Karpas-422 (cell line): ENCODE measurements at regions not wholly inside any gene's neighbourhood (a gene's known extent, or its start where the extent isn't known, plus 50 kb on each side); places are given as distances from the start of the nearest gene placed in this dataset.
"Not testable (repeated sequence)": the region's sequence is repeated elsewhere in the genome, so short reads cannot be mapped to it uniquely, and the experiment has no call there.

Experiments
- DNase-seq: peaks from one replicate; pipeline ENCODE4 v3.0.0-alpha.2; 2015
- H2AFZ ChIP-seq: fragments of 200-600 bp; sonication (generic); 2 replicates; pipeline ENCODE4 v1.6.1; 2014; ENCODE audit warnings: antibody characterized with exemption, low read length, mixed read lengths
- H3K27ac ChIP-seq: fragments of 200-600 bp; sonication (generic); 2 replicates; pipeline ENCODE4 v1.5.1; 2014; ENCODE audit warnings: mild to moderate bottlenecking, low read length, moderate library complexity
- H3K27me3 ChIP-seq: fragments of 200-600 bp; sonication (generic); 2 replicates; pipeline ENCODE4 v1.6.1; 2014; ENCODE audit warnings: low read length, mixed read lengths
- H3K36me3 ChIP-seq: fragments of 200-600 bp; sonication (generic); 2 replicates; pipeline ENCODE4 v1.6.1; 2014; ENCODE audit warnings: low read length, mixed read lengths; ENCODE audit not compliant: insufficient read depth
- H3K4me1 ChIP-seq: fragments of 200-600 bp; sonication (generic); 2 replicates; pipeline ENCODE4 v1.6.1; 2014; ENCODE audit warnings: mild to moderate bottlenecking, low read length, mixed read lengths
- H3K4me2 ChIP-seq: fragments of 200-600 bp; sonication (generic); 2 replicates; pipeline ENCODE4 v1.6.1; 2014; ENCODE audit warnings: low read length, low read depth, mild to moderate bottlenecking; ENCODE audit not compliant: poor library complexity, severe bottlenecking
- H3K4me3 ChIP-seq: fragments of 200-600 bp; sonication (generic); 2 replicates; pipeline ENCODE4 v1.5.1; 2014; ENCODE audit warnings: mild to moderate bottlenecking, antibody characterized with exemption, low read length, mixed read lengths
- H3K79me2 ChIP-seq: fragments of 200-600 bp; sonication (generic); 2 replicates; pipeline ENCODE4 v1.6.1; 2014; ENCODE audit warnings: mild to moderate bottlenecking, low read length, mixed read lengths
- H3K9ac ChIP-seq: fragments of 200-600 bp; sonication (generic); 2 replicates; pipeline ENCODE4 v1.6.0; 2014; ENCODE audit warnings: low read length
- H3K9me2 ChIP-seq: fragments of 200-600 bp; sonication (generic), shearing (Covaris generic); replicated peaks from 2 replicates; pipeline ENCODE4 v1.6.0; 2014; ENCODE audit warnings: mild to moderate bottlenecking, low read length, moderate library complexity; ENCODE audit not compliant: insufficient read depth
- H3K9me3 ChIP-seq: fragments of 300-700, 200-600 bp; sonication (generic); 2 replicates; pipeline ENCODE4 v1.6.1; 2014; ENCODE audit warnings: low read length, mixed read lengths
- H4K20me1 ChIP-seq: fragments of 200-600 bp; sonication (generic); 2 replicates; pipeline ENCODE4 v1.6.1; 2014; ENCODE audit warnings: mild to moderate bottlenecking, antibody characterized with exemption, low read length, low read depth; ENCODE audit not compliant: insufficient read depth

GRCh38 chr7:25055520-25056220 lies 69.4 kb downstream of the CYCS start:
- Histone ChIP-seq H3K79me2 (no peaks in the 10 kb centered on the region), H3K4me3 (no peak overlapping the region), H2AFZ (no peak overlapping the region), H3K9ac (no peak overlapping the region), H3K9me3 (no peaks in the 10 kb centered on the region), H3K4me2 (no peak overlapping the region), H3K27me3 (no peaks in the 10 kb centered on the region), H3K4me1 (no peaks in the 10 kb centered on the region), H4K20me1 (no peaks in the 10 kb centered on the region), H3K9me2 (no peaks in the 10 kb centered on the region), H3K36me3 (no peaks in the 10 kb centered on the region), H3K27ac (no peak overlapping the region)
- no peak for DNase-seq

- H3K27me3 ChIP-seq: no peaks in the 10 kb centered on the region
- no peaks in the 10 kb centered on the region for H3K36me3 ChIP-seq
- H3K9me3 ChIP-seq: no peaks in the 10 kb centered on the region
- DNase-seq: no peak
- H3K4me2 ChIP-seq: no peak overlapping the region
- H3K27ac ChIP-seq: no peak overlapping the region
- no peak overlapping the region for H2AFZ ChIP-seq
- no peaks in the 10 kb centered on the region for H3K9me2 ChIP-seq
- no peaks in the 10 kb centered on the region for H4K20me1 ChIP-seq
- no peaks in the 10 kb centered on the region for H3K79me2 ChIP-seq
- H3K4me3 ChIP-seq: no peak overlapping the region
- no peak overlapping the region for H3K9ac ChIP-seq
- H3K4me1 ChIP-seq: no peaks in the 10 kb centered on the region
Measured at GRCh38 chr7:25054819-25055519, 70.1 kb downstream of the CYCS start.

GRCh38 chr7:25050223-25050622 lies 70.2 kb upstream of the OSBPL3 start:
- Histone ChIP-seq H4K20me1 (no peaks in the 10 kb centered on the region), H3K9ac (no peak overlapping the region), H3K36me3 (no peaks in the 10 kb centered on the region), H3K4me1 (no peaks in the 10 kb centered on the region), H3K9me2 (no peaks in the 10 kb centered on the region), H3K27me3 (no peaks in the 10 kb centered on the region), H3K4me3 (no peak overlapping the region), H2AFZ (no peak overlapping the region), H3K27ac (no peak overlapping the region), H3K9me3 (no peaks in the 10 kb centered on the region), H3K4me2 (no peak overlapping the region), H3K79me2 (no peaks in the 10 kb centered on the region)
- DNase-seq: no peak

- Histone ChIP-seq H4K20me1 (no peaks in the 10 kb centered on the region), H3K9ac (no peak overlapping the region), H2AFZ (no peak overlapping the region), H3K4me3 (no peak overlapping the region), H3K79me2 (no peaks in the 10 kb centered on the region), H3K9me2 (no peaks in the 10 kb centered on the region), H3K4me2 (no peak overlapping the region), H3K27me3 (no peaks in the 10 kb centered on the region), H3K36me3 (no peaks in the 10 kb centered on the region), H3K4me1 (no peaks in the 10 kb centered on the region), H3K9me3 (no peaks in the 10 kb centered on the region), H3K27ac (no peak overlapping the region)
- no peak for DNase-seq
Measured at GRCh38 chr7:25048444-25048834, 68.5 kb upstream of the OSBPL3 start.

GRCh38 chr7:25047571-25048443 lies 67.8 kb upstream of the OSBPL3 start:
- DNase-seq, H2AFZ ChIP-seq, H3K27ac ChIP-seq, H3K9me3 ChIP-seq, H3K36me3 ChIP-seq, H3K4me2 ChIP-seq, H3K4me3 ChIP-seq, H3K79me2 ChIP-seq, H3K9me2 ChIP-seq, H3K4me1 ChIP-seq, H3K27me3 ChIP-seq, H3K9ac ChIP-seq, H4K20me1 ChIP-seq: not testable (repeated sequence)

DNA sequence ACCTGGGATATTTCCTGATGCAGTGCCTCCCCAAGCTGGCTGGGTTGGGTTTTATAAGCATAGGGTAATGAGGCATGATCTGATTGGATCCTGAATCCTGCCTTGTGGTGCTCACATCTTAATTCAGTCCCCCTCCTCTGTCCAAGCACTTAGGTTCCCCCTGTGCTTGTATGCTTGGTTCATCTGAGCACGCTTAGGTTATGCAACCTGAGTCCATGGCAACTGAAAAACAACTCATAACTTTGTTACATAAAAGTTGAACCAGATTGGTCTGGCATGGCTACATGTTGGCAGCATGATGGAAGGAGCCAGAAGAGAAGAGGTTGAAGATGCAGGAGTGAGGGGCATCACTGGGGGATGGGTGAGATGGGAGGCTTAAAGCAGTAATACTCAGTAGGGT lies 57.3 kb upstream of the OSBPL3 start:
- Histone ChIP-seq H3K9me2 (no peaks in the 10 kb centered on the region), H4K20me1 (no peaks in the 10 kb centered on the region), H3K4me3 (no peak overlapping the region), H3K4me2 (no peak overlapping the region), H3K9me3 (peaks cover 3% of the 10 kb centered on the region; the same call in 1 of the 2 replicates), H3K79me2 (no peaks in the 10 kb centered on the region), H3K9ac (no peak overlapping the region), H3K27ac (no peak overlapping the region), H3K36me3 (no peaks in the 10 kb centered on the region), H3K4me1 (peaks cover 11% of the 10 kb centered on the region), H2AFZ (no peak overlapping the region), H3K27me3 (no peaks in the 10 kb centered on the region)
- no peak for DNase-seq

GRCh38 chr7:25035274-25035673 lies 55.3 kb upstream of the OSBPL3 start:
- Histone ChIP-seq H3K36me3 (no peaks in the 10 kb centered on the region), H3K79me2 (no peaks in the 10 kb centered on the region), H3K4me3 (no peak overlapping the region), H2AFZ (no peak overlapping the region), H3K4me2 (no peak overlapping the region), H3K27me3 (no peaks in the 10 kb centered on the region), H3K9me2 (no peaks in the 10 kb centered on the region), H3K27ac (no peak overlapping the region), H3K9me3 (peaks cover 3% of the 10 kb centered on the region; the same call in 1 of the 2 replicates), H3K9ac (no peak overlapping the region), H3K4me1 (peaks cover 32% of the 10 kb centered on the region), H4K20me1 (no peaks in the 10 kb centered on the region)
- DNase-seq: no peak

DNA sequence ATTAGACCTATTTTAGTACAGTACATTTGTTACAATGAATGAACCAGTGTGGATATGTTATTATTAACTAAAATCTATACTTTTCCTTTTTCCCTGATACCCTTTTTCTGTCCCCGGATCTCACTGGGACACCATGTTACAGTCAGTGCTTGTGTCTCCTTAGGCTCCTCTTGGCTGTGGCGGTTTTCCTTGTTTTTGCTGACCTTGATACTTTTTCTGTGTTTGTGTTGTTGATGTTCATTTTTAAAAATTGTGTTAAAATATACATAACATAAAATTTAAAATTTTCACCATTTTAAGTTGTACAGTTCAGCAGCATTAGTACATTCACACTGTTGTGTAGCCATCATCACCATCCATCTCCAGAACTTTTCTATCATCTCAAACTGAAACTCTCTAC lies 54.2 kb upstream of the OSBPL3 start:
- Histone ChIP-seq H3K4me2 (no peak overlapping the region), H3K4me1 (peaks cover 41% of the 10 kb centered on the region), H3K36me3 (no peaks in the 10 kb centered on the region), H3K9me2 (no peaks in the 10 kb centered on the region), H2AFZ (no peak overlapping the region), H3K27me3 (no peaks in the 10 kb centered on the region), H4K20me1 (no peaks in the 10 kb centered on the region), H3K79me2 (no peaks in the 10 kb centered on the region), H3K27ac (no peak overlapping the region), H3K9ac (no peak overlapping the region), H3K9me3 (peaks cover 3% of the 10 kb centered on the region; the same call in 1 of the 2 replicates), H3K4me3 (no peak overlapping the region)
- no peak for DNase-seq
